GM12878 (cell line): ENCODE measurements at regions not wholly inside any gene's neighbourhood (a gene's known extent, or its start where the extent isn't known, plus 50 kb on each side); places are given as distances from the start of the nearest gene placed in this dataset.

Source experiments
- ATAC-seq: fragments of 200-7000 bp; cut with Tn5 transposase; 3 replicates; pipeline ENCODE4 v1.9.1; 2020; ENCODE audit warnings: mild to moderate bottlenecking, moderate library complexity
- BruUV-seq: library from RNA; stranded (reverse); fragments of 400-500 nt; replicated peaks from 2 replicates; lab custom pipeline; 2021; lab: Mats Ljungman, UMichigan
- CTCF ChIA-PET: fragments of 300-600 bp; sonication (Branson Sonifier 250); formaldehyde crosslinking; extraction: SDS; loops from one replicate; lab custom pipeline; 2021; ENCODE audit warnings: inconsistent platforms; lab: Yijun Ruan, JAX
- POLR2A ChIA-PET: fragments of 350-600 bp; formaldehyde crosslinking; extraction: SDS; loops from one replicate; lab custom pipeline; 2021; ENCODE audit warnings: inconsistent platforms; lab: Charles Lee
- RAD21 ChIA-PET: fragments of 300-600 bp; sonication (Branson Sonifier 250); formaldehyde crosslinking; loops from one replicate; lab custom pipeline; 2023; ENCODE audit warnings: antibody characterized with exemption; ENCODE audit not compliant: unreplicated experiment; lab: Charles Lee
- SMC1A ChIA-PET: fragments of 300-600 bp; sonication (Branson Sonifier 250); formaldehyde crosslinking; loops from one replicate; lab custom pipeline; 2023; ENCODE audit not compliant: unreplicated experiment, uncharacterized antibody; lab: Charles Lee
- DNase-seq: peaks from one replicate; pipeline ENCODE4 v3.0.0-alpha.2; 2011; ENCODE audit warnings: low read depth, low spot score
- FAIRE-seq: peaks from 3 replicates; lab custom pipeline; 2011; peaks lifted over from hg19 to GRCh38; lab: Jason Lieb, UNC
- H2AFZ ChIP-seq: 2 replicates; pipeline ENCODE4 v1.6.0; 2011; ENCODE audit warnings: low read depth, low read length, control low read depth; ENCODE audit not compliant: control insufficient read depth
- H3K27ac ChIP-seq: 2 replicates; pipeline ENCODE4 v1.5.1; 2011; ENCODE audit warnings: control low read depth; ENCODE audit not compliant: control insufficient read depth, insufficient read depth
- H3K27me3 ChIP-seq, 2 experiments: replicated peaks in 1 of 2; 2 replicates each; pipeline versions ENCODE4 v1.6.0 to v1.6.1; 2011; ENCODE audit warnings: low read length in 1 of 2; ENCODE audit not compliant: control insufficient read depth in 2 of 2, insufficient read depth in 2 of 2
- H3K36me3 ChIP-seq, 2 experiments: 2 replicates each; pipeline ENCODE4 v1.5.1; 2011; ENCODE audit warnings: low read length in 1 of 2; ENCODE audit not compliant: control insufficient read depth in 2 of 2, insufficient read depth in 2 of 2
- H3K4me1 ChIP-seq: 2 replicates; pipeline ENCODE4 v1.6.1; 2011; ENCODE audit warnings: mild to moderate bottlenecking, low read length, moderate library complexity, mixed read lengths; ENCODE audit not compliant: control insufficient read depth, insufficient read depth
- H3K4me2 ChIP-seq: 2 replicates; pipeline ENCODE4 v1.6.0; 2011; ENCODE audit warnings: control low read depth; ENCODE audit not compliant: control insufficient read depth, insufficient read depth
- H3K4me3 ChIP-seq: fragments of 200-600 bp; sonication (generic); 2 replicates; pipeline ENCODE4 v1.5.1; 2016
- H3K79me2 ChIP-seq: 2 replicates; pipeline ENCODE4 v1.6.0; 2011; ENCODE audit warnings: low read length; ENCODE audit not compliant: control insufficient read depth, insufficient read depth
- H3K9ac ChIP-seq: 2 replicates; pipeline ENCODE4 v1.8.0; 2011; ENCODE audit warnings: low read length, control low read depth, mixed read lengths; ENCODE audit not compliant: control insufficient read depth, insufficient read depth
- H3K9me3 ChIP-seq: replicated peaks from 3 replicates; pipeline ENCODE4 v1.5.1; 2011; ENCODE audit warnings: mild to moderate bottlenecking, low read length; ENCODE audit not compliant: control insufficient read depth, insufficient read depth
- H4K20me1 ChIP-seq: 2 replicates; pipeline ENCODE4 v1.6.0; 2011; ENCODE audit not compliant: control insufficient read depth, insufficient read depth
- CBX3 ChIP-seq: fragments of 200-600 bp; sonication (generic); IDR thresholded peaks from 2 replicates; pipeline ENCODE4 v1.6.1; 2016; ENCODE audit warnings: low read depth, borderline replicate concordance
- CHD1 ChIP-seq: IDR thresholded peaks from 2 replicates; pipeline ENCODE4 v1.6.1; 2012; ENCODE audit warnings: low read depth, low read length, improper control_type of control experiment
- CHD2 ChIP-seq: IDR thresholded peaks from 2 replicates; pipeline ENCODE4 v1.6.1; 2011; ENCODE audit warnings: low read depth, low read length, improper control_type of control experiment, borderline replicate concordance
- HDGF ChIP-seq: fragments of 450-650 bp; IDR thresholded peaks from 2 replicates; pipeline ENCODE4 v1.6.1; 2016; ENCODE audit warnings: antibody characterized with exemption
- MEF2A ChIP-seq: IDR thresholded peaks from 2 replicates; pipeline ENCODE4 v1.6.1; 2011; ENCODE audit warnings: low read depth, mild to moderate bottlenecking, low read length, moderate library complexity; ENCODE audit not compliant: insufficient read depth
- MXI1 ChIP-seq: fragments of 150-350 bp; IDR thresholded peaks from 2 replicates; pipeline ENCODE4 v1.6.1; 2011; ENCODE audit warnings: low read depth, mild to moderate bottlenecking, inconsistent platforms, low read length, improper control_type of control experiment
- PAX5 ChIP-seq: IDR thresholded peaks from 2 replicates; pipeline ENCODE4 v1.6.1; 2011; ENCODE audit warnings: low read depth, low read length, borderline replicate concordance
- RUNX3 ChIP-seq: IDR thresholded peaks from 2 replicates; pipeline ENCODE4 v1.6.1; 2012; ENCODE audit warnings: low read length, inconsistent platforms
- SUZ12 ChIP-seq: fragments of 200-600 bp; sonication (generic); IDR thresholded peaks from one replicate; pipeline ENCODE4 v1.6.1; 2018; ENCODE audit warnings: antibody characterized with exemption, mild to moderate bottlenecking; ENCODE audit not compliant: unreplicated experiment
- YBX1 ChIP-seq: fragments of 450-650 bp; IDR thresholded peaks from 2 replicates; pipeline ENCODE4 v1.6.1; 2016; ENCODE audit warnings: antibody characterized with exemption
- ZNF622 ChIP-seq: fragments of 450-650 bp; IDR thresholded peaks from 2 replicates; pipeline ENCODE4 v1.6.1; 2017; ENCODE audit warnings: mild to moderate bottlenecking, inconsistent platforms
- WGBS: methylation state at CpG from one replicate; pipeline ENCODE4 v1.1.6; 2016; ENCODE audit warnings: low lambda C conversion rate; ENCODE audit not compliant: insufficient replicate concordance, insufficient coverage; ENCODE audit errors: missing lambda C conversion rate; 5-methylcytosine and 5-hydroxymethylcytosine counted together
- in situ Hi-C: fragments of 300-500 bp; cut with MboI; formaldehyde crosslinking; loops from 9 replicates; pipeline ENCODE4 v1.14.3; 2018; ENCODE audit warnings: mixed read lengths
- intact Hi-C: fragments of 100-400 bp; cut with micrococcal nuclease; formaldehyde crosslinking; loops from one replicate; pipeline ENCODE4 v1.14.2; 2022; ENCODE audit not compliant: unreplicated experiment
- TF ChIP-seq, protein P1 (sequence below): fragments of 450-650 bp; IDR thresholded peaks from 2 replicates; pipeline ENCODE4 v1.6.1; 2014; ENCODE audit warnings: mild to moderate bottlenecking

DNA sequence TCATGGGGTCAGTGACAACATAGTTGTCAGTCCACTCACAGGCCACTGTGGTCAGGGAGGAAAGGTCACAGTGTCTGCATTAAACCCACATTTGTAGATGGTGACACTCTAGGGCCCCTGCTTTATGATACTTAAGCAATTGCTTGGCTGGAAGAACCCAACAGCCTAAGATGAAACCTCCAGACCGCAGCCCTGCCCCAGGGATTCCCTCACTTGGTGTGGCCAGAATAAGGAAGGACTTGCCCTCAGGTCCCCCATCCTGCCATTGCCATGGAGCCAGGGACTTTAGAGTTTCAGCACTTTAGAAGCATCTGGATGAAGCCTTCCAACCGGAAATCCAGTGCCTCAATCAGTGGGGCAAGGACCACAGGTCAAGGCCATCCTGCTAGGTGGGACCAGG is 63.9 kb upstream of the LAPTM4A start:
- RAD21 ChIA-PET = no interaction called here
- no peaks in the 10 kb centered on the region for H3K27me3 ChIP-seq
- no peak overlapping the region for H3K27ac ChIP-seq
- in situ Hi-C loops (no loop called here), intact Hi-C loops (no loop called here)
- ATAC-seq = no peak
- CTCF ChIA-PET = interaction anchor here (0.7 kb wide), 1 partner anchor 110 kb away, joined by 3 read pairs; no protein-coding TSS in a partner anchor
- H2AFZ ChIP-seq = no peak overlapping the region
- H3K9ac ChIP-seq = no peak overlapping the region
- H3K9me3 ChIP-seq = no peaks in the 10 kb centered on the region
- FAIRE-seq = no peak
- TF ChIP-seq PAX5 = no peak
- no peak for TF ChIP-seq SUZ12
- no peak for TF ChIP-seq CHD1
- TF ChIP-seq CBX3 = no peak
- TF ChIP-seq HDGF = no peak
- TF ChIP-seq ZNF622 = no peak
- TF ChIP-seq RUNX3 = no peak
- TF ChIP-seq, protein P1, sequence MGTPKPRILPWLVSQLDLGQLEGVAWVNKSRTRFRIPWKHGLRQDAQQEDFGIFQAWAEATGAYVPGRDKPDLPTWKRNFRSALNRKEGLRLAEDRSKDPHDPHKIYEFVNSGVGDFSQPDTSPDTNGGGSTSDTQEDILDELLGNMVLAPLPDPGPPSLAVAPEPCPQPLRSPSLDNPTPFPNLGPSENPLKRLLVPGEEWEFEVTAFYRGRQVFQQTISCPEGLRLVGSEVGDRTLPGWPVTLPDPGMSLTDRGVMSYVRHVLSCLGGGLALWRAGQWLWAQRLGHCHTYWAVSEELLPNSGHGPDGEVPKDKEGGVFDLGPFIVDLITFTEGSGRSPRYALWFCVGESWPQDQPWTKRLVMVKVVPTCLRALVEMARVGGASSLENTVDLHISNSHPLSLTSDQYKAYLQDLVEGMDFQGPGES = no peak
- no peak for TF ChIP-seq YBX1
- no peak for TF ChIP-seq MXI1
- no peak for TF ChIP-seq CHD2
- no peak for TF ChIP-seq MEF2A
- WGBS = 17% methylated on average over 2 of the region's 2 CpGs
- no peak for DNase-seq
- H3K36me3 ChIP-seq = no peaks in the 10 kb centered on the region
- H3K4me1 ChIP-seq = no peaks in the 10 kb centered on the region
- H4K20me1 ChIP-seq = no peaks in the 10 kb centered on the region
- SMC1A ChIA-PET = interaction anchor here (0.6 kb wide), 1 partner anchor 45 kb away, joined by 3 read pairs; no protein-coding TSS in a partner anchor
- H3K4me2 ChIP-seq = no peak overlapping the region
- POLR2A ChIA-PET = no interaction called here
- BruUV-seq = no TSS peak
- no peaks in the 10 kb centered on the region for H3K79me2 ChIP-seq
- H3K4me3 ChIP-seq = no peak overlapping the region
